NT2/D1 (cell line): ENCODE measurements at regions not wholly inside any gene's neighbourhood (a gene's known extent, or its start where the extent isn't known, plus 50 kb on each side); places are given as distances from the start of the nearest gene placed in this dataset.

Experiments used
- YY1 ChIP-seq: IDR thresholded peaks from 2 replicates; pipeline ENCODE4 v1.6.1; 2011; ENCODE audit not compliant: insufficient read length, insufficient read depth
- ZNF274 ChIP-seq: IDR thresholded peaks from 2 replicates; pipeline ENCODE4 v1.6.1; 2011; ENCODE audit warnings: mild to moderate bottlenecking, low read depth, low read length

GRCh38 chr5:156186760-156187159, 140.2 kb upstream of the SGCD start:
- TF ChIP-seq YY1 (no peak), ZNF274 (no peak)
